HG03342 (cell line): ENCODE measurements at regions not wholly inside any gene's neighbourhood (a gene's known extent, or its start where the extent isn't known, plus 50 kb on each side); places are given as distances from the start of the nearest gene placed in this dataset.

Experiments used
- ATAC-seq: cut with Tn5 transposase; IDR thresholded peaks from one replicate; pipeline ENCODE4 v1.9.1; 2021; ENCODE audit warnings: mild to moderate bottlenecking, moderate library complexity; ENCODE audit not compliant: unreplicated experiment

GRCh38 chr14:76657404-76657803 lies 103.9 kb upstream of the VASH1 start:
- no peak for ATAC-seq

- ATAC-seq = no peak
These were observed 103.4 kb upstream of the VASH1 start for GRCh38 chr14:76657846-76658245.

DNA sequence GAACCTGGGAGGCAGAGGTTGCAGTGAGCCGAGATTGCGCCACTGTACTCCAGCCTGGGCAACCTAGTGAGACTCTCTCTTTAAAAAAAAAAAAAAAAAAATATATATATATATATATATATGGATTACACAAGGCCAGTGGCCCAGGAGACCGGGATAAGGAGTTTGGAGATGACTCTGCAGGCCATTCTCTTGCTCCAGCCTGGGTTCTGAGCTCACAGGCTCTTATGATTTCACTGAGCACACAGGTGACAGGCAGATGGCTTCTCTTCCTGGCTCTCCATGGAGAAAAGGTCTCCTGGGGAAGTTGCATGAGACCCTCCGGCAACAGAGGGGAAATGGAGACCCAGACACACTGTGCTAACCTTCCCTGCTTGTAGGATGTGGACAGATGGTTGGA lies 98.7 kb upstream of the VASH1 start:
- no peak for ATAC-seq

GRCh38 chr14:76664790-76665189 lies 96.5 kb upstream of the VASH1 start:
- ATAC-seq = no peak

DNA sequence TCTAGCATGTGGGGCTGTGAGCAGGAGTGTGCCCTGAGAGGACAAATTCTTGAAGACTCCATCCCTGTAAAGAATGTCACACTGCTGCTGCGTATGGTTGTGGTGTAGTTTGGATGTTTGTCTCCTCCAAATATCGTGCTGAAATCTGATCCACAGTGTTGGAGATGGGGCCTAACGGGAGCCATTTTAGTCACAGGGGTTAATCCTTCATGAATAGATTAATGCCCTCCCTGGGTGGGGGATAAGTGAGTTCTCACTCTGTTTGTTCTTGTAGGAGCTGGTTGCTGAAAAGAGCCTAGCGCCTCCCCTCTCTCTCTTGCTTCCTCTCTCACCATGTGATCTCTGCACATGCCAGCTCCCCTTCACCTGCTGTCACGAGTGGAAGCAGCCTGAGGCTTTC lies 94.5 kb upstream of the VASH1 start:
- no peak for ATAC-seq

DNA sequence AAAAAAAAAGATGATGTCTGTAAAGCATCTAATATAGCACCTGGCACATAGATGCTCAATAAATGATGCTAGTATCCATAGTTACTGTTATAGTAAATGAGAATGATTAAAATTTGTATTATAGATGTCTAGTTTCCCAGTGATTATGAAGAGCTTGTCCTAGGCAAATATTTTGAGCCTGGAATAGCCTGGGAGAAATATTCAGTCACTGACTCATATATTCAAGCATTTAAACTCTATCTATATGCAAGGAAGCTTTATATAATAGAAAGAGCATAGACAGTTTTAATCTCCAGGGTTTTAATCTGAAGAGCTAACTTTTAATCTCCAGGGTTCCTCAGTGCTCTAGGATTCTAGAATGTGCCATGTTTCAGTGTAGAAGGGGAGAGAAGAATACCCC lies 91.5 kb upstream of the VASH1 start:
- no peak for ATAC-seq

DNA sequence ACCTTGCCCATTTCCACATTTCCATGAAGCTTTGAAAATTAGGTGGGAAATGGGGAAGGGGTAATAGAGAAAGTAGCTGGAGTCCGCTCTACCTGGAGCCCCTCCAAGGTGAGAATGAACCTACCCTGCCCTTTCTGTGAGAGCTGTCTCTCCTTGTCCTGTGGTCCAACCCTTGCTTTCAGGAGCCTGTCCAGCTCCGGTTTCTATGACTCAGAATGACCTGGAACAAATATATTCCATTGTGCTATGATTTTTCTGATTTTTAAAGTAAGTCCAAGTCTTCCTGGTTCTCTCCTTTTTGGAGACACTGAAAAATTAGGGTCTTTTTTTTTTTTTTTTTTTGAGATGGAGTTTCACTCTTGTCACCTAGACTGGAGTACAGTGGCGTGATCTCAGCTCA lies 89.1 kb upstream of the VASH1 start:
- ATAC-seq = no peak

GRCh38 chr14:76673261-76673660 lies 88.0 kb upstream of the VASH1 start:
- no peak for ATAC-seq

- no peak for ATAC-seq
These were observed 86.2 kb upstream of the VASH1 start for GRCh38 chr14:76675046-76675445.

DNA sequence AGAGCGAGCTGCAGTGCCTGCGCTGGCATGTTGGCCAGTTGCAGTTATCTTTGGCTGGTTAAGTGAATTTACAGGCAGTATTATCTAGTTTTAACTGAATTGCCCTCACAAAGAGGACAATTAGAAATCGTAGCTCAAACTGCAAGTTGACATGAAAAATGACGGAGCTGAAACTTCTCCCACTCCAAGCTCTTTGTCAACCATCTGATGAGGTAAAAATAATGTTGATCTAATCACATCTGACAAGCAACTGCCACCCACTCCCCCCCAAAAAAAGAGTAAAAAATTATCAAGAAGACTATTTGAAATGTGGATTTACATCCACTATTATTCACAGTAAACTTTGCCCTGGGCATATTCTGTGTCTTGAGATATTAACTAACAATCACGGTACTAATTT lies 84.7 kb upstream of the VASH1 start:
- ATAC-seq = no peak

DNA sequence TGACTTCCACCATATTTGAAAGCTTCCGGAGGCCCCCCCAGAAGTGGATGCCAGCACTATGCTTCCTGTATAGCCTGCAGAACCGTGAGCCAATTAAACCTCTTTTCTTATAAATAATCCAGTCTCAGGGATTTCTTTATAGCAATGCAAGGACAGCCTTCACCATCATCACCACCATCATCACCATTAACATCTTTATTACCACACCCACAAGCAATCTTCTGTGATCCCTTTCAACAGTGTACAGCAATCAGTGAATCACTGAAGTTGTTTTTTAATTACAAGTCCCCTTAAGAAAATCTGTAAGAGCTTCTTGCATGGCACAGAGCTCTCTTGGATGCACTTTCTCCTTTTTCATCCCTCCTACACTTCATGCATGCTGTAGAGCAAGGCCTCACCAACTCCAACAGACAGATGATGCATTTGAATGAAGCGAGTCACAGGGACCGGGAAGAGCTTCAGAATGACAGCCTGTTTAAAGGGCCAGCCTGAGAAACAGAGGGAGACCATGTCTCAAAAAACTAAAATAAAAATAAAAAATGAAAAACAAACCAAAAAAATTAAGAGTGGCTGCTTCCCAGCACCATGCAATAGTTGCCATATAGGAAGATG lies 83.6 kb upstream of the VASH1 start:
- ATAC-seq = no peak

GRCh38 chr14:76678244-76678800 lies 82.9 kb upstream of the VASH1 start:
- ATAC-seq = no peak

DNA sequence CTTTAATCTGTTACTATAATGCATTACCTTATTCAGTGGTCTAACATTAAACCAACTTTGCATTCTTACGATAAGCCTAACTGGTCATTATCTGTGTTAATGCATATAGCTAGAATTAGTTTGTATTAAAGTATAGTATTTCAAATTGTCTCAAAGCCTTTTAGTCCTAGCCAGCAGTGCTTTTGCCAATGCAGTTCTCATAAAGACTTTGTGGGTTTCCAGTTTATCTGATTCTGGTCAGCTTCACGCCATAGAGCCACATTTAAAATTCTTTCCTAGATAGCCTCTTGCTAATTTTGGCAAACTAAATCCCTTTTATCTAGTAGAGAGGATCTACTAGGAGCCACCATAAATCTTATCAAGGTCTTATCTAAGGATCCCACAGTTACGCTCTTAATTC lies 78.9 kb upstream of the VASH1 start:
- no peak for ATAC-seq

GRCh38 chr14:76686646-76687045 lies 74.6 kb upstream of the VASH1 start:
- ATAC-seq = no peak

DNA sequence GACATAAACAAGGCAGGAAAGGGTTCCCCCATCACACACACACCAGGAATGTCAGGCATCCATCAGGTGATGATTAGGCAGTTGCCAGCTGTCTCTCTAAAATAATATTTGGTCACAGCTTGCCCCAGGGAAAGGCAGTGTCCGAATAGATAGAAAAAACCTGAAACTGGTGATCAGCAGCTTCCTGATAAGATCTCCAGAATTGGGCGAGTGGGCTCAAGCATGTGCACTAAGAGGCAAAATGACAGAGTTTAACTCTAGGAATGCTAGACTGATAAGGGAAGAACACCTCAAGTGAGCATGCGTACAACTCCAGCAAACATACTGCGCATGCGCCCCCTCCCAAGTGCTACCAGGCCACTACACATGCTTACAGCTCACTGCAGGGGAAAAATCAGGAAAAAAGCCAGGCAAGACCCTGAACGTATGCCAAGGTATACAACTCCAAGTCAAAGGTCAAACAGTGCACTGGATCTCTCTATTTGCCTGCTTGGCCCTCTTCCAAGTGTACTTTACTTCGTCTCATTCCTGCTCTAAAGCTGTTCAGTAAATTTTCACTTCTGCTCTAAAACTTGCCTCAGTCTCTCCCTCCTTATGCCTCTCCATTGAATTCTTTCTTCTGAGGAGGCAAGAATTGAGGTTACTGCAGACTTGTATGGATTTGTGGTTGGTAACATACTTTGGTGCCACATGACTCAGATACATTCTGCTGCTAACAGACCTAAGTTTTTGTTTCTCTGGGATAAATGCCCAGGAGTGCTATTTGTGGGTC lies 73.5 kb upstream of the VASH1 start:
- ATAC-seq = no peak

- ATAC-seq = no peak
These were observed 72.9 kb upstream of the VASH1 start for GRCh38 chr14:76688383-76688671.

- no peak for ATAC-seq
These were observed 70.7 kb upstream of the VASH1 start for GRCh38 chr14:76690502-76691105.

DNA sequence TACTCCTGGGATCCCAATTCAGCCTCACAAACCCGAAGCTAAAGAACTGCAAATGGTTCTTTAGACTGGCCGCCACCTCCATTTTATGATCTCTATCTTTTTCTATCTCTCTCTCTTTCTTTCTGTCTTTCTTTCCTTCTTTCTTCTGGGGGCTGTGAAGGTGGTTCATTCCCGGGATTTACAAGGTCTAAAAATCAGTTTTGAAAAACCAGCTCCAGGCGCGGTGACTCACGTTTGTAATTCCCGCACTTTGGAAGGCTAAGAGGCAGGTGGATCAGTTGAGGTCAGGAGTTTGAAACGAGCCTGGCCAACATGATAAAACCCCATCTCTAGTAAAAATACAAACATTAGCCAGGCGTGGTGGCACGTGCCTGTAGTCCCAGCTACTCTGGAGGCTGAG lies 67.2 kb upstream of the VASH1 start:
- ATAC-seq = no peak

DNA sequence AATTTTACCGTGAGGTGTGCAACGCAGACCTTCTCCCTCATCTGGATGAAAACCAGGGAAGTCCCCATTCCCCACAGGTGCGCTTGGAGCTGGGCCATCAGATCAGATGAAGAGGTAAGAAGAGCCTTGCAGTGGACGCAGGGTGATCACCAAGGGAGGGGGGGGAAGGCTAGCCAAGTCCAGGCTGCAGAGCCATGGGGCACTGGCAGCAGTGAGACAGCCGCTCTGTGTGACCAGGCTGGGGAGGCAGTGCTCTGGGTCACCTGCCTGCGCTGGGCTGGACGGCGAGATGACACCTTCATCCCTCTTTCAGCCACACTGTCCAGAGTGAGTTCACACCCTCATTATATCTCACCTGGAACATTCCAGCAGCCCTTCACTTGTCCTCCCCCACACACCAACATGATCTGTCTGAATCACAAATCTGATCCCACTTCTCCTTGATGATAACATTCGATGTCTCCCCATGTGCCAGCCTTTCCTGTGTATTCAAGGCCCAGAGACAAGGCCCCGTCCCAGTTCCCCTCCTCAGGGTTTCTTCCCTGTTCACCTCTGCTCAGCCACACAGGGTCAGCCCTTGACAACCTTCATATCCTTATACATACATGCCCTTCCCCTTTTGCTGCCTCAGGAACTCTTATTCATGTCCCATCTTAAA lies 65.9 kb upstream of the VASH1 start:
- no peak for ATAC-seq

DNA sequence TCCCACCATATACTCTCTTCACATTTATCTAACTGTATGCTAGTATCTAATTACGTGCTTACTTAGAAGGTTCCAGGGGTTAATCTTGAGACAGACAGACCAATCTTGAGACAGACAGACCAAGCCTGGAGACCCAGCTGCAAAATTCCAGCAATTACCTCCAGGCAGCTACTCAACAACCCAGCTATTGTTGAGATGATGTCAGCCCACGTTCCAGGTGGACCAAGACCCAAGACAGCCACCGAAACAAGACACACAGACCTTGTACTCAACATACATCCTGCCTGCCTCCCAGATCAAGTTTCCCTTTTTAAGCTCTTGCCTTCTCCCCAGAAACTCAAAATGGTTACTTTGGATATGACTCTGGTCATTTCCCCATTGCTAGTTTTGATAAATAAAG lies 64.9 kb upstream of the VASH1 start:
- no peak for ATAC-seq

DNA sequence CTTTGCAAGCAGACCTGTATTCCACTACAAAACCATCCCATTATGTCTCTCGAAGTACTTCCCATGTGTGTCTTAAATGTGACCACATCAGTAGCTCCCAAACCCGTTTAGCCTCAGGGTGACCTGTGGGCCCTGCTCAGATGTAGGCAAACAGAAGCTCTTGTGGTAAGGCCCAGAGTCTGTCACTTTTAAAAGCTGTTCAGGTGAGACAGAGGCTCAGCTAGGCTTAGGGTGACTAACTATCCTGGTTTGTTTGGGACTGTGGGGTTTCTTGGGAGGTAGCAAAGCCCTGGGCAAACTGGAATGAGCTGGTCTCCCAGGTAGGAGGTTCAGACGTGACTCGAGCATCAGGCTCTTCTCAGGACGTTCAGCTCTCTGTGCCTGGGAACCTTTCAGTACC lies 64.5 kb upstream of the VASH1 start:
- no peak for ATAC-seq
